ENCODE measurements at regions not wholly inside any gene's neighbourhood (a gene's known extent, or its start where the extent isn't known, plus 50 kb on each side); places are given as distances from the start of the nearest gene placed in this dataset.

DNA sequence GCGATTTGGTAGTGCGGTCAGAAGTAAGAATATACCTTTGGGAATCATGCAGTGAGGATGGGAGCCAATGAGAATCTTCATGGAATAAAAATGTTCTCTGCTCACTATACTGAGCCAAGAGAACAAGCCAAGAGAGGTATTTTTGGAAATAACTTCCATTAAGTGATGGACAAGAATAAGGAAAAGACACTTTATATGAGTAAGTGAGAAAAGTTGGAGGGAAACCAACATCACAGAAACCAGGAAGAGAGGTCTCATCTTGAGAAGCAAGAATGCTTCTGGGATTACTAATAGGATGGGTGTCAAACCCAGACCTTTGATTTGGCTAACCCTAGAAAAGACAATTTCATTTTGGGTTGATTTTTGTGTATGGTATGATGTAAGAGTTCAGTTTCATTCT, 181.2 kb upstream of the JAG1 start (continued):
- TF ChIP-seq POLR2A (IDR thresholded peaks at IDR 0.05; ENCODE audit: low read depth, low read length) (no peak), WRNIP1 (IDR thresholded peaks at IDR 0.05; ENCODE audit: borderline replicate concordance, low read depth, low read length) (no peak)

DNA sequence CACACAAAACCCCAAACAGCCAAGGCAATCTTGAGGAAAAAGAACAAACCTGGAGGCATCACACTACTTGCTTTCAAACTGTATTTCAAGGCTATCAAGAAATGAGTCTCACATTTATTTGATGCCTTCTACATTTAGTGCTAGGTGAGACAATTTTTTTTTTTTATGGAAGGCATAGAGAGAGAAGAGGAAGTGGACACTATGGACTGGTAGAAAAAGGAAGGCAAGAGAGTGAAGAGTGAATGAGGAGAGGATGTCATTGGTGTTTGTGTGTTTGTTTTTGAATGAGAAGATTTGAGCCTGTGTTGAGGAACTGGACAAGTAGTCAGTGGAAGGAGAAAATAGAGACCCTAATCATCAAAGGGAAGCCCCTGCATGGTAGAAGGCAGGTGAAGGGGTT, 182.0 kb upstream of the JAG1 start:
- no peaks in the 10 kb centered on the region for H3K9me3 ChIP-seq (replicated peaks; ENCODE audit: control insufficient read depth, insufficient read depth, low read length)
- ChIA-PET SMC1A (ENCODE audit: uncharacterized antibody, unreplicated experiment) (no interaction called here), POLR2A (no interaction called here), RAD21 (ENCODE audit: unreplicated experiment) (no interaction called here), CTCF (no interaction called here)
- no peaks in the 10 kb centered on the region for H3K4me1 ChIP-seq (ENCODE audit: control insufficient read depth, insufficient read depth, low read length)
- intact Hi-C loops (cut with micrococcal nuclease; ENCODE audit: unreplicated experiment) (no loop called here), in situ Hi-C loops (cut with MboI) (no loop called here)
- H4K20me1 ChIP-seq (ENCODE audit: control insufficient read depth, insufficient read depth): no peaks in the 10 kb centered on the region; the same call in 1 of the 2 replicates
- no peak for ATAC-seq
- H3K79me2 ChIP-seq (ENCODE audit: control insufficient read depth, insufficient read depth, low read length): no peaks in the 10 kb centered on the region
- DNase-seq (ENCODE audit: low read depth, low spot score): no peak
- FAIRE-seq: no peak
- TF ChIP-seq JUND (IDR thresholded peaks at IDR 0.05; ENCODE audit: low read depth, low read length) (no peak), HDGF (IDR thresholded peaks at IDR 0.05) (no peak)
- no peaks in the 10 kb centered on the region; a peak in 1 of 4 replicates for H3K27me3 ChIP-seq (replicated peaks in 1 of 2; ENCODE audit: control insufficient read depth in 2 of 2, insufficient read depth in 2 of 2, low read length in 1 of 2)
- no TSS peak for BruUV-seq (replicated peaks)
- no peak overlapping the region for H3K9ac ChIP-seq (ENCODE audit: control insufficient read depth, insufficient read depth, low read length)
- H3K4me3 ChIP-seq: no peak overlapping the region
- no peaks in the 10 kb centered on the region for H3K36me3 ChIP-seq (ENCODE audit: control insufficient read depth in 2 of 2, insufficient read depth in 2 of 2, low read length in 1 of 2)
- no peak overlapping the region for H2AFZ ChIP-seq (ENCODE audit: control insufficient read depth, low read depth, low read length)
- H3K27ac ChIP-seq (ENCODE audit: control insufficient read depth, insufficient read depth): no peak overlapping the region
- no peak overlapping the region for H3K4me2 ChIP-seq (ENCODE audit: control insufficient read depth, insufficient read depth)

- no TSS peak for BruUV-seq (replicated peaks)
- TF ChIP-seq WRNIP1 (IDR thresholded peaks at IDR 0.05; ENCODE audit: borderline replicate concordance, low read depth, low read length) (no peak), EZH2 (IDR thresholded peaks at IDR 0.05; ENCODE audit: borderline replicate concordance, control insufficient read depth, low read depth, low read length) (no peak), NFXL1 (IDR thresholded peaks at IDR 0.05; ENCODE audit: borderline replicate concordance) (no peak), GATAD2B (conservative IDR thresholded peaks at IDR 0.05; ENCODE audit: low read depth) (no peak), SUPT20H (IDR thresholded peaks at IDR 0.05; ENCODE audit: borderline replicate concordance, control insufficient read depth, low read depth, low read length) (no peak), NR2C1 (IDR thresholded peaks at IDR 0.05) (no peak)
- TF ChIP-seq, protein P1, sequence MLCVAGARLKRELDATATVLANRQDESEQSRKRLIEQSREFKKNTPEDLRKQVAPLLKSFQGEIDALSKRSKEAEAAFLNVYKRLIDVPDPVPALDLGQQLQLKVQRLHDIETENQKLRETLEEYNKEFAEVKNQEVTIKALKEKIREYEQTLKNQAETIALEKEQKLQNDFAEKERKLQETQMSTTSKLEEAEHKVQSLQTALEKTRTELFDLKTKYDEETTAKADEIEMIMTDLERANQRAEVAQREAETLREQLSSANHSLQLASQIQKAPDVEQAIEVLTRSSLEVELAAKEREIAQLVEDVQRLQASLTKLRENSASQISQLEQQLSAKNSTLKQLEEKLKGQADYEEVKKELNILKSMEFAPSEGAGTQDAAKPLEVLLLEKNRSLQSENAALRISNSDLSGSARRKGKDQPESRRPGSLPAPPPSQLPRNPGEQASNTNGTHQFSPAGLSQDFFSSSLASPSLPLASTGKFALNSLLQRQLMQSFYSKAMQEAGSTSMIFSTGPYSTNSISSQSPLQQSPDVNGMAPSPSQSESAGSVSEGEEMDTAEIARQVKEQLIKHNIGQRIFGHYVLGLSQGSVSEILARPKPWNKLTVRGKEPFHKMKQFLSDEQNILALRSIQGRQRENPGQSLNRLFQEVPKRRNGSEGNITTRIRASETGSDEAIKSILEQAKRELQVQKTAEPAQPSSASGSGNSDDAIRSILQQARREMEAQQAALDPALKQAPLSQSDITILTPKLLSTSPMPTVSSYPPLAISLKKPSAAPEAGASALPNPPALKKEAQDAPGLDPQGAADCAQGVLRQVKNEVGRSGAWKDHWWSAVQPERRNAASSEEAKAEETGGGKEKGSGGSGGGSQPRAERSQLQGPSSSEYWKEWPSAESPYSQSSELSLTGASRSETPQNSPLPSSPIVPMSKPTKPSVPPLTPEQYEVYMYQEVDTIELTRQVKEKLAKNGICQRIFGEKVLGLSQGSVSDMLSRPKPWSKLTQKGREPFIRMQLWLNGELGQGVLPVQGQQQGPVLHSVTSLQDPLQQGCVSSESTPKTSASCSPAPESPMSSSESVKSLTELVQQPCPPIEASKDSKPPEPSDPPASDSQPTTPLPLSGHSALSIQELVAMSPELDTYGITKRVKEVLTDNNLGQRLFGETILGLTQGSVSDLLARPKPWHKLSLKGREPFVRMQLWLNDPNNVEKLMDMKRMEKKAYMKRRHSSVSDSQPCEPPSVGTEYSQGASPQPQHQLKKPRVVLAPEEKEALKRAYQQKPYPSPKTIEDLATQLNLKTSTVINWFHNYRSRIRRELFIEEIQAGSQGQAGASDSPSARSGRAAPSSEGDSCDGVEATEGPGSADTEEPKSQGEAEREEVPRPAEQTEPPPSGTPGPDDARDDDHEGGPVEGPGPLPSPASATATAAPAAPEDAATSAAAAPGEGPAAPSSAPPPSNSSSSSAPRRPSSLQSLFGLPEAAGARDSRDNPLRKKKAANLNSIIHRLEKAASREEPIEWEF (IDR thresholded peaks at IDR 0.05; ENCODE audit: insufficient replicate concordance, low read depth, low read length): no peak
Measured at GRCh38 chr20:10856237-10857015, 182.6 kb upstream of the JAG1 start.

More at GRCh38 chr20:10856237-10857015, 182.6 kb upstream of the JAG1 start:
- ATAC-seq (no peak), DNase-seq (ENCODE audit: low read depth, low spot score) (no peak), FAIRE-seq (no peak)
- Histone ChIP-seq H3K9me3 (replicated peaks; ENCODE audit: control insufficient read depth, insufficient read depth, low read length) (no peaks in the 10 kb centered on the region), H3K27ac (ENCODE audit: control insufficient read depth, insufficient read depth) (no peak overlapping the region), H3K4me3 (no peak overlapping the region), H3K36me3 (ENCODE audit: control insufficient read depth in 2 of 2, insufficient read depth in 2 of 2, low read length in 1 of 2) (no peaks in the 10 kb centered on the region), H3K27me3 (replicated peaks in 1 of 2; ENCODE audit: control insufficient read depth in 2 of 2, insufficient read depth in 2 of 2, low read length in 1 of 2) (no peaks in the 10 kb centered on the region; a peak in 1 of 4 replicates), H2AFZ (ENCODE audit: control insufficient read depth, low read depth, low read length) (no peak overlapping the region), H3K4me2 (ENCODE audit: control insufficient read depth, insufficient read depth) (no peak overlapping the region), H3K9ac (ENCODE audit: control insufficient read depth, insufficient read depth, low read length) (no peak overlapping the region), H4K20me1 (ENCODE audit: control insufficient read depth, insufficient read depth) (no peaks in the 10 kb centered on the region; the same call in 1 of the 2 replicates), H3K4me1 (ENCODE audit: control insufficient read depth, insufficient read depth, low read length) (no peaks in the 10 kb centered on the region), H3K79me2 (ENCODE audit: control insufficient read depth, insufficient read depth, low read length) (no peaks in the 10 kb centered on the region)
- ChIA-PET POLR2A (no interaction called here), SMC1A (ENCODE audit: uncharacterized antibody, unreplicated experiment) (no interaction called here), CTCF (no interaction called here), RAD21 (ENCODE audit: unreplicated experiment) (no interaction called here)
- in situ Hi-C loops (cut with MboI) (no loop called here), intact Hi-C loops (cut with micrococcal nuclease; ENCODE audit: unreplicated experiment) (no loop called here)
- 29% methylated on average over 1 of the region's 1 CpG for WGBS (ENCODE audit: insufficient coverage, insufficient replicate concordance, low lambda C conversion rate, missing lambda C conversion rate)

Measured in GM12878 (cell line).